T-cell (primary cell): ENCODE measurements at regions not wholly inside any gene's neighbourhood (a gene's known extent, or its start where the extent isn't known, plus 50 kb on each side); places are given as distances from the start of the nearest gene placed in this dataset.
"Not testable (repeated sequence)": the region's sequence is repeated elsewhere in the genome, so short reads cannot be mapped to it uniquely, and the experiment has no call there.

Experiments used
- ATAC-seq, 4 experiments: fragments of 200-7000 bp in 3 of 4; fragments of 150-1000 bp in 1 of 4; cut with Tn5 transposase; replicated peaks in 1 of 4; 1 replicate in 3 of 4; 2 replicates in 1 of 4; pipeline ENCODE4 v1.10.0; 2021; ENCODE audit warnings: moderate library complexity in 3 of 4, mild to moderate bottlenecking in 2 of 4, moderate number of reproducible peaks in 1 of 4
- CTCF ChIA-PET, 2 donors: fragments of 300-600 bp; sonication (Branson Sonifier 250); formaldehyde crosslinking; loops; one replicate each; lab custom pipeline; 2022; ENCODE audit warnings: antibody characterized with exemption in 2 of 2; lab: Charles Lee
- POLR2A ChIA-PET, 2 donors: fragments of 300-600 bp; sonication (Branson Sonifier 250); formaldehyde crosslinking; loops; one replicate each; lab custom pipeline; 2022; ENCODE audit warnings: antibody characterized with exemption in 2 of 2; lab: Charles Lee
- DNase-seq, 35 experiments: peaks; one replicate each; pipeline versions ENCODE4 v3.0.0 to v3.0.0-alpha.2; 2013 to 2023
- H3K27ac ChIP-seq: one replicate; pipeline ENCODE4 v1.5.1; 2013; ENCODE audit warnings: low read length
- H3K27me3 ChIP-seq, 2 experiments: replicated peaks in 1 of 2; 1 replicate in 1 of 2; 2 replicates in 1 of 2; pipeline versions ENCODE4 v1.6.1 to v1.7.0; 2013; ENCODE audit warnings: low read length in 1 of 2, mixed read lengths in 1 of 2; ENCODE audit not compliant: control insufficient read depth in 2 of 2, insufficient read depth in 2 of 2; ENCODE audit errors: extremely low read depth in 1 of 2
- H3K36me3 ChIP-seq, 2 donors: 1 replicate in 1 of 2; 2 replicates in 1 of 2; pipeline versions ENCODE4 v1.6.1 to v1.7.0; 2013; ENCODE audit warnings: low read length in 1 of 2; ENCODE audit not compliant: control insufficient read depth in 2 of 2, insufficient read depth in 1 of 2; ENCODE audit errors: extremely low read depth in 1 of 2
- H3K4me1 ChIP-seq, 2 experiments: 1 replicate in 1 of 2; 2 replicates in 1 of 2; pipeline versions ENCODE4 v1.6.1 to v1.7.0; 2013; ENCODE audit warnings: low read length in 2 of 2, mixed read lengths in 1 of 2; ENCODE audit not compliant: insufficient read depth in 2 of 2, control insufficient read depth in 1 of 2; ENCODE audit errors: extremely low read depth in 1 of 2
- H3K4me3 ChIP-seq, 2 donors: 1 replicate in 1 of 2; 2 replicates in 1 of 2; pipeline versions ENCODE4 v1.5.1 to v1.7.0; 2013; ENCODE audit warnings: mild to moderate bottlenecking in 2 of 2, low read length in 1 of 2, moderate library complexity in 1 of 2; ENCODE audit not compliant: control insufficient read depth in 1 of 2; ENCODE audit errors: extremely low read depth in 1 of 2
- H3K9me3 ChIP-seq: 2 replicates; pipeline ENCODE4 v1.7.0; 2013
- H3K27ac Mint-ChIP-seq, 2 donors: one replicate each; pipeline ENCODE4 v1.8.0; 2020 to 2021; ENCODE audit warnings: mild to moderate bottlenecking in 2 of 2, mixed read lengths in 2 of 2
- H3K27me3 Mint-ChIP-seq, 2 donors: one replicate each; pipeline ENCODE4 v1.8.0; 2021 to 2022; ENCODE audit warnings: mixed read lengths in 2 of 2
- H3K36me3 Mint-ChIP-seq: one replicate; pipeline ENCODE4 v1.8.0; 2021; ENCODE audit warnings: mixed read lengths
- H3K4me1 Mint-ChIP-seq, 3 donors: one replicate each; pipeline ENCODE4 v1.8.0; 2020 to 2022; ENCODE audit warnings: mixed read lengths in 3 of 3, mild to moderate bottlenecking in 1 of 3
- H3K4me3 Mint-ChIP-seq, 3 donors: one replicate each; pipeline ENCODE4 v1.8.0; 2020 to 2022; ENCODE audit warnings: mild to moderate bottlenecking in 3 of 3, mixed read lengths in 3 of 3, moderate library complexity in 3 of 3
- H3K9me3 Mint-ChIP-seq, 3 donors: one replicate each; pipeline ENCODE4 v1.8.0; 2020 to 2022; ENCODE audit warnings: mixed read lengths in 3 of 3
- WGBS: methylation state at CpG from one replicate; pipeline ENCODE4 v1.1.5; 2013; ENCODE audit warnings: missing lambda C conversion rate; ENCODE audit not compliant: insufficient coverage; 5-methylcytosine and 5-hydroxymethylcytosine counted together

- no peaks in the 10 kb centered on the region for H3K9me3 ChIP-seq
- Mint-ChIP-seq H3K9me3 (no peaks in the 10 kb centered on the region), H3K27me3 (peaks cover 2 to 3% of the 10 kb centered on the region in 2 donors), H3K4me3 (no peak overlapping the region), H3K4me1 (peaks cover 0 to 14% (median 6%) of the 10 kb centered on the region in 3 donors), H3K27ac (no peak overlapping the region), H3K36me3 (no peaks in the 10 kb centered on the region)
- POLR2A ChIA-PET, result no interaction called here
- ATAC-seq (no peak), DNase-seq (no peak)
- no peaks in the 10 kb centered on the region for H3K36me3 ChIP-seq
- no peaks in the 10 kb centered on the region for H3K27me3 ChIP-seq
- H3K27ac ChIP-seq, result no peak overlapping the region
- 90% methylated on average over 2 of the region's 4 CpGs for WGBS
- CTCF ChIA-PET, result no interaction called here
- H3K4me3 ChIP-seq, result no peak overlapping the region
- peaks cover 0 to 3% of the 10 kb centered on the region in 2 experiments for H3K4me1 ChIP-seq
Measured at GRCh38 chr2:177000715-177001072, 211.9 kb upstream of the HNRNPA3 start.

- no peak overlapping the region for H3K27ac ChIP-seq
- ATAC-seq, result no peak
- ChIA-PET CTCF (interaction anchor here in 1 of 2 donors (0.7 kb wide), 1 partner anchor 33 kb away, joined by 3 read pairs; no protein-coding TSS in a partner anchor), POLR2A (no interaction called here)
- H3K27me3 ChIP-seq, result no peaks in the 10 kb centered on the region
- 100% methylated on average over 2 of the region's 2 CpGs for WGBS
- H3K4me3 ChIP-seq, result no peak overlapping the region
- H3K9me3 ChIP-seq, result no peaks in the 10 kb centered on the region
- Mint-ChIP-seq H3K27ac (no peak overlapping the region), H3K36me3 (no peaks in the 10 kb centered on the region), H3K27me3 (peaks cover 2 to 3% of the 10 kb centered on the region in 2 donors), H3K4me3 (no peak overlapping the region), H3K9me3 (no peaks in the 10 kb centered on the region), H3K4me1 (peaks cover 0 to 14% (median 6%) of the 10 kb centered on the region in 3 donors)
- no peak for DNase-seq
- no peaks in the 10 kb centered on the region for H3K36me3 ChIP-seq
- H3K4me1 ChIP-seq, result peaks cover 0 to 3% of the 10 kb centered on the region in 2 experiments
Measured at GRCh38 chr2:177001334-177001733, 211.3 kb upstream of the HNRNPA3 start.

- Mint-ChIP-seq H3K4me3 (no peak overlapping the region), H3K4me1 (peaks cover 0 to 3% (median 0%) of the 10 kb centered on the region in 3 donors), H3K27ac (no peak overlapping the region), H3K9me3 (no peaks in the 10 kb centered on the region), H3K36me3 (no peaks in the 10 kb centered on the region), H3K27me3 (peaks cover 3 to 5% of the 10 kb centered on the region in 2 donors)
- DNase-seq (no peak), ATAC-seq (no peak)
- POLR2A ChIA-PET, result no interaction called here
- no peak overlapping the region for H3K4me3 ChIP-seq
- no peaks in the 10 kb centered on the region for H3K4me1 ChIP-seq
- CTCF ChIA-PET, result no interaction called here
- H3K27me3 ChIP-seq, result no peaks in the 10 kb centered on the region
- no peak overlapping the region for H3K27ac ChIP-seq
- no peaks in the 10 kb centered on the region for H3K36me3 ChIP-seq
- 100% methylated on average over 1 of the region's 3 CpGs for WGBS
- no peaks in the 10 kb centered on the region for H3K9me3 ChIP-seq
Measured at GRCh38 chr2:177002983-177003382, 209.6 kb upstream of the HNRNPA3 start.

- H3K9me3 Mint-ChIP-seq, DNase-seq, H3K4me3 ChIP-seq, H3K9me3 ChIP-seq, H3K4me1 Mint-ChIP-seq, H3K4me3 Mint-ChIP-seq, H3K27ac ChIP-seq, POLR2A ChIA-PET, H3K4me1 ChIP-seq, CTCF ChIA-PET, H3K36me3 ChIP-seq, H3K27me3 ChIP-seq, H3K36me3 Mint-ChIP-seq, H3K27ac Mint-ChIP-seq, ATAC-seq: not testable (repeated sequence)
- WGBS, result over 99% methylated on average over 21 of the region's 28 CpGs
- H3K27me3 Mint-ChIP-seq, result peaks cover 4 to 14% of the 10 kb centered on the region in 2 donors
Measured at GRCh38 chr2:177007726-177008125, 204.9 kb upstream of the HNRNPA3 start.

- DNase-seq, H3K27ac Mint-ChIP-seq, H3K4me3 ChIP-seq, H3K36me3 Mint-ChIP-seq, H3K36me3 ChIP-seq, H3K4me1 Mint-ChIP-seq, H3K27me3 ChIP-seq, H3K9me3 Mint-ChIP-seq, CTCF ChIA-PET, H3K9me3 ChIP-seq, POLR2A ChIA-PET, H3K27ac ChIP-seq, ATAC-seq, H3K4me1 ChIP-seq: not testable (repeated sequence)
- H3K27me3 Mint-ChIP-seq, result peaks cover 4 to 14% of the 10 kb centered on the region in 2 donors
- peak overlapping the region in 1 of 3 donors; percentile 15 for H3K4me3 Mint-ChIP-seq
- 61% methylated on average over 5 of the region's 17 CpGs for WGBS
Measured at GRCh38 chr2:177008662-177009061, 203.9 kb upstream of the HNRNPA3 start.

- ChIA-PET CTCF (no interaction called here), POLR2A (no interaction called here)
- H3K27me3 Mint-ChIP-seq, result peaks cover 4 to 14% of the 10 kb centered on the region in 2 donors
- H3K4me1 Mint-ChIP-seq, result peaks cover 5 to 6% (median 5%) of the 10 kb centered on the region in 3 donors
- no peaks in the 10 kb centered on the region for H3K9me3 ChIP-seq
- H3K27me3 ChIP-seq, result peaks cover 0 to 5% of the 10 kb centered on the region in 2 experiments
- 94% methylated on average over 6 of the region's 6 CpGs for WGBS
- H3K27ac Mint-ChIP-seq, result no peak overlapping the region
- H3K4me1 ChIP-seq, result no peaks in the 10 kb centered on the region
- no peak for ATAC-seq
- H3K9me3 Mint-ChIP-seq, result no peaks in the 10 kb centered on the region
- no peak overlapping the region for H3K27ac ChIP-seq
- H3K4me3 Mint-ChIP-seq, result no peak overlapping the region
- no peak overlapping the region for H3K4me3 ChIP-seq
- no peaks in the 10 kb centered on the region for H3K36me3 Mint-ChIP-seq
- no peak for DNase-seq
- H3K36me3 ChIP-seq, result no peaks in the 10 kb centered on the region
Measured at GRCh38 chr2:177010146-177010545, 202.4 kb upstream of the HNRNPA3 start.

GRCh38 chr2:177010861-177011260, 201.7 kb upstream of the HNRNPA3 start:
- WGBS, result no CpG with 5 or more reads among the region's 1 CpG
- CTCF ChIA-PET, result no interaction called here
- peaks cover 0 to 5% of the 10 kb centered on the region in 2 experiments for H3K27me3 ChIP-seq

More at GRCh38 chr2:177010861-177011260, 201.7 kb upstream of the HNRNPA3 start:
- Histone ChIP-seq H3K27ac (no peak overlapping the region), H3K36me3 (no peaks in the 10 kb centered on the region), H3K9me3 (no peaks in the 10 kb centered on the region), H3K4me3 (no peak overlapping the region), H3K4me1 (no peaks in the 10 kb centered on the region)
- no peak overlapping the region for H3K4me3 Mint-ChIP-seq
- peaks cover 4 to 14% of the 10 kb centered on the region in 2 donors for H3K27me3 Mint-ChIP-seq
- H3K27ac Mint-ChIP-seq, result no peak overlapping the region
- no peaks in the 10 kb centered on the region for H3K9me3 Mint-ChIP-seq
- POLR2A ChIA-PET, result no interaction called here
- DNase-seq (no peak), ATAC-seq (no peak)
- no peaks in the 10 kb centered on the region for H3K36me3 Mint-ChIP-seq
- peaks cover 5 to 6% (median 5%) of the 10 kb centered on the region in 3 donors for H3K4me1 Mint-ChIP-seq
